ENCODE measurements at regions not wholly inside any gene's neighbourhood (a gene's known extent, or its start where the extent isn't known, plus 50 kb on each side); places are given as distances from the start of the nearest gene placed in this dataset.

GRCh38 chr4:121584836-121585235, 111.9 kb downstream of the ANXA5 start:
- TF ChIP-seq, protein P1, sequence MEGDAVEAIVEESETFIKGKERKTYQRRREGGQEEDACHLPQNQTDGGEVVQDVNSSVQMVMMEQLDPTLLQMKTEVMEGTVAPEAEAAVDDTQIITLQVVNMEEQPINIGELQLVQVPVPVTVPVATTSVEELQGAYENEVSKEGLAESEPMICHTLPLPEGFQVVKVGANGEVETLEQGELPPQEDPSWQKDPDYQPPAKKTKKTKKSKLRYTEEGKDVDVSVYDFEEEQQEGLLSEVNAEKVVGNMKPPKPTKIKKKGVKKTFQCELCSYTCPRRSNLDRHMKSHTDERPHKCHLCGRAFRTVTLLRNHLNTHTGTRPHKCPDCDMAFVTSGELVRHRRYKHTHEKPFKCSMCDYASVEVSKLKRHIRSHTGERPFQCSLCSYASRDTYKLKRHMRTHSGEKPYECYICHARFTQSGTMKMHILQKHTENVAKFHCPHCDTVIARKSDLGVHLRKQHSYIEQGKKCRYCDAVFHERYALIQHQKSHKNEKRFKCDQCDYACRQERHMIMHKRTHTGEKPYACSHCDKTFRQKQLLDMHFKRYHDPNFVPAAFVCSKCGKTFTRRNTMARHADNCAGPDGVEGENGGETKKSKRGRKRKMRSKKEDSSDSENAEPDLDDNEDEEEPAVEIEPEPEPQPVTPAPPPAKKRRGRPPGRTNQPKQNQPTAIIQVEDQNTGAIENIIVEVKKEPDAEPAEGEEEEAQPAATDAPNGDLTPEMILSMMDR (conservative IDR thresholded peaks at IDR 0.05; ENCODE audit: low read length), result no peak
- no peak for TF ChIP-seq EZH2phosphoT487 (IDR thresholded peaks at IDR 0.05; ENCODE audit: borderline replicate concordance)

All from Loucy (cell line).